Endodermal cell (in vitro differentiated cells): ENCODE measurements at regions not wholly inside any gene's neighbourhood (a gene's known extent, or its start where the extent isn't known, plus 50 kb on each side); places are given as distances from the start of the nearest gene placed in this dataset.

Experiments
- DNase-seq: peaks from one replicate; pipeline ENCODE4 v3.0.0-alpha.2; 2017
- H3K27ac ChIP-seq: 2 replicates; pipeline ENCODE4 v1.5.1; 2013; ENCODE audit warnings: mild to moderate bottlenecking, low read depth, low read length, moderate library complexity
- H3K27me3 ChIP-seq: 2 replicates; pipeline ENCODE4 v1.6.1; 2013; ENCODE audit warnings: mild to moderate bottlenecking, low read length, moderate library complexity; ENCODE audit not compliant: insufficient read depth, control insufficient read depth, poor library complexity, severe bottlenecking
- H3K36me3 ChIP-seq: 2 replicates; pipeline ENCODE4 v1.7.0; 2013; ENCODE audit warnings: mild to moderate bottlenecking, low read length, moderate library complexity; ENCODE audit not compliant: control insufficient read depth, insufficient read depth
- H3K4me1 ChIP-seq: one replicate; pipeline ENCODE4 v1.7.0; 2013; ENCODE audit warnings: low read length; ENCODE audit not compliant: control insufficient read depth, insufficient read depth
- H3K4me3 ChIP-seq: 2 replicates; pipeline ENCODE4 v1.5.1; 2013; ENCODE audit warnings: mild to moderate bottlenecking, low read length, moderate library complexity
- H3K9ac ChIP-seq: 2 replicates; pipeline ENCODE4 v1.6.1; 2013; ENCODE audit warnings: mild to moderate bottlenecking, low read length, moderate library complexity; ENCODE audit not compliant: poor library complexity, severe bottlenecking; ENCODE audit errors: extremely low read depth
- H3K9me3 ChIP-seq: 2 replicates; pipeline ENCODE4 v1.6.1; 2013; ENCODE audit warnings: mild to moderate bottlenecking, low read length, moderate library complexity; ENCODE audit not compliant: control insufficient read depth
- H3K27ac Mint-ChIP-seq: 2 replicates; pipeline ENCODE4 v1.8.0; 2020; ENCODE audit warnings: mixed read lengths
- H3K27me3 Mint-ChIP-seq: 2 replicates; pipeline ENCODE4 v1.8.0; 2021; ENCODE audit warnings: mild to moderate bottlenecking, mixed read lengths; ENCODE audit not compliant: insufficient read depth
- H3K36me3 Mint-ChIP-seq: 2 replicates; pipeline ENCODE4 v1.8.0; 2020; ENCODE audit warnings: low read depth, mixed read lengths
- H3K4me1 Mint-ChIP-seq: 2 replicates; pipeline ENCODE4 v1.8.0; 2020; ENCODE audit warnings: mixed read lengths
- H3K4me3 Mint-ChIP-seq: 2 replicates; pipeline ENCODE4 v1.8.0; 2020; ENCODE audit warnings: mild to moderate bottlenecking, moderate library complexity, mixed read lengths
- H3K9me3 Mint-ChIP-seq: 2 replicates; pipeline ENCODE4 v1.8.0; 2020; ENCODE audit warnings: mild to moderate bottlenecking, mixed read lengths
- CTCF ChIP-seq: fragments of 200-600 bp; sonication (generic); conservative IDR thresholded peaks from 2 replicates; pipeline ENCODE4 v1.5.0; 2021; ENCODE audit warnings: antibody characterized with exemption, mild to moderate bottlenecking
- WGBS, 2 experiments: methylation state at CpG; one replicate each; pipeline versions ENCODE4 v1.1.5 to v1.1.7; 2013; ENCODE audit warnings: missing lambda C conversion rate in 2 of 2, mixed read lengths in 1 of 2; ENCODE audit not compliant: insufficient coverage in 1 of 2, insufficient read length in 1 of 2; 5-methylcytosine and 5-hydroxymethylcytosine counted together

DNA sequence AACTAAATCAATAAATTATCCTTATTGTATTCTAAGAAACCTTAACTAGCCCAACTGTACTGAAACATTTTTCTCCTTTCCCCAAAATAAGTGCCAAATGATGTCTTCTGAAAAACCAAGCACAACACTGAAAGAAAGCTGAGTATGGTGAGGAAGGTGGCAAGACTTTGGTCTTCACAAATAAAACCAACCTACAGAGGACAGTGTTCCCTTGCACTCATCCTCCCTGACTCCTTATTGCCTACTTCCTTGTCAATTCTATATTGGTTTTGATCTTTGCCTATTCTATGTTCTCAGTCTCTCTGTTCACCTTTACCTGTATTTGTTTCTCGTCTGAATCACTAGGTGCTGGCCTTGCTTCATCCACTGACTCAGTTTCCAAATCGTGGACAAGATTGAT lies 490.1 kb upstream of the ZNF385D start:
- no peak overlapping the region for H3K9ac ChIP-seq
- no peaks in the 10 kb centered on the region for H3K36me3 ChIP-seq
- H3K4me3 Mint-ChIP-seq = no peak overlapping the region
- no peaks in the 10 kb centered on the region for H3K27me3 ChIP-seq
- no peak overlapping the region for H3K27ac ChIP-seq
- no peaks in the 10 kb centered on the region for H3K27me3 Mint-ChIP-seq
- no peaks in the 10 kb centered on the region for H3K4me1 ChIP-seq
- no peak for DNase-seq
- WGBS, 2 experiments = 92% methylated on average over 2 of the region's 2 CpGs; no CpG with 5 or more reads in 1 of the 2 experiments
- no peak overlapping the region for H3K4me3 ChIP-seq
- no peak overlapping the region for H3K27ac Mint-ChIP-seq
- TF ChIP-seq CTCF = peak; percentile 36
- H3K9me3 ChIP-seq = no peaks in the 10 kb centered on the region
- no peaks in the 10 kb centered on the region for H3K9me3 Mint-ChIP-seq
- no peaks in the 10 kb centered on the region for H3K36me3 Mint-ChIP-seq
- no peaks in the 10 kb centered on the region for H3K4me1 Mint-ChIP-seq

- H3K27me3 Mint-ChIP-seq = no peaks in the 10 kb centered on the region
- no peaks in the 10 kb centered on the region for H3K27me3 ChIP-seq
- H3K36me3 ChIP-seq = no peaks in the 10 kb centered on the region
- no peaks in the 10 kb centered on the region for H3K9me3 Mint-ChIP-seq
- no peak overlapping the region for H3K4me3 ChIP-seq
- 88 to 94% methylated on average over 1 to 3 of the region's 3 CpGs for WGBS, 2 experiments
- DNase-seq = no peak
- H3K4me1 Mint-ChIP-seq = no peaks in the 10 kb centered on the region
- no peaks in the 10 kb centered on the region for H3K9me3 ChIP-seq
- H3K27ac Mint-ChIP-seq = no peak overlapping the region
- H3K27ac ChIP-seq = no peak overlapping the region
- no peak overlapping the region for H3K4me3 Mint-ChIP-seq
- no peaks in the 10 kb centered on the region for H3K36me3 Mint-ChIP-seq
- H3K4me1 ChIP-seq = no peaks in the 10 kb centered on the region
- no peak overlapping the region for H3K9ac ChIP-seq
- no peak for TF ChIP-seq CTCF
Measured at GRCh38 chr3:22244761-22245521, 493.9 kb upstream of the ZNF385D start.

DNA sequence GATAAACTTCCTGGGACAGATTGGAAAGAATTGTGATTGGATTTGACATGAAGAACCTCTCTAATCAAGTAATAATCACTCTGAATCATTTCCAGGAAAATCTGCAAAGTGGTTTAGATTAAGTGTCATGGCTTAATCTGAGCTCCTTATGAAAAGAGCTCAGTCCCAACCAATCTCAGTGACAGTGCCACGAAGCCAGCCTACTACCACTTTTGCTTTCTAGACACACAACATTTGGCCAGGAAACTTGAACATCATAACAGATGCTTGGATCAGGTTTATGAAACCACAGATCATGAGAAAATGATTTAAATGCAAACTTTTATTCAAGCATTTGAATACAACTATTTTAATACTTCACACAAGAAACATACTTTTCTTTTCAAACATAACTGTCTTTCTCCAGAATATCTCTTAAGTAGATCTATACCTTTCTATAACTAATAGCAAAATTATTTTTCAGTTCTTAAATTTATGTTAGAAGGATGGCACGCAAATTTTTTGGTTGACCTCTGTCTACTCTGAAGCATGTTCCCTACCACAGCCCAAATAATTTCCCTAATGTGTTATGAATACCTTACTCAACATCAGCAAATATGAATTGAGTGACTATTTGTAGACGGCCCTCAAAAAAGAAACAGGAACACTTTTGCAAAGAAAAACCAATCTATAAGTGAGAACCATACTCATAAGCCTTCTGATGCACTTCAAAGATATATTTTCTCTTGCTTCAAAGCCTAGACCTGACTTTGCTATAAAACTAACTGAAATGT lies 495.0 kb upstream of the ZNF385D start:
- no peak for TF ChIP-seq CTCF
- Mint-ChIP-seq H3K9me3 (no peaks in the 10 kb centered on the region), H3K36me3 (no peaks in the 10 kb centered on the region), H3K27ac (no peak overlapping the region), H3K4me3 (no peak overlapping the region), H3K4me1 (no peaks in the 10 kb centered on the region), H3K27me3 (no peaks in the 10 kb centered on the region)
- H3K4me3 ChIP-seq = no peak overlapping the region
- H3K27me3 ChIP-seq = no peaks in the 10 kb centered on the region
- H3K9ac ChIP-seq = no peak overlapping the region
- WGBS, 2 experiments = 75 to 88% methylated on average over 2 to 3 of the region's 3 CpGs
- no peaks in the 10 kb centered on the region for H3K4me1 ChIP-seq
- DNase-seq = no peak
- H3K27ac ChIP-seq = no peak overlapping the region
- no peaks in the 10 kb centered on the region for H3K9me3 ChIP-seq
- H3K36me3 ChIP-seq = no peaks in the 10 kb centered on the region
